Fibroblast of lung (primary cell): ENCODE measurements at regions not wholly inside any gene's neighbourhood (a gene's known extent, or its start where the extent isn't known, plus 50 kb on each side); places are given as distances from the start of the nearest gene placed in this dataset.

ENCODE experiments used
- DNase-seq, 2 donors: peaks; one replicate each; pipeline versions ENCODE4 v3.0.0 to v3.0.0-alpha.2; 2010; ENCODE audit warnings: low read depth in 2 of 2
- H2AFZ ChIP-seq: 2 replicates; pipeline ENCODE4 v1.5.1; 2012; ENCODE audit warnings: low read length, control low read depth, inconsistent platforms
- H3K27ac ChIP-seq: 2 replicates; pipeline ENCODE4 v1.5.1; 2011; ENCODE audit warnings: low read length, control low read depth; ENCODE audit not compliant: insufficient read depth
- H3K27me3 ChIP-seq: 2 replicates; pipeline ENCODE4 v1.5.1; 2011; ENCODE audit warnings: mild to moderate bottlenecking, low read length; ENCODE audit not compliant: control insufficient read depth, insufficient read depth
- H3K36me3 ChIP-seq: 2 replicates; pipeline ENCODE4 v1.5.1; 2011; ENCODE audit warnings: low read length; ENCODE audit not compliant: control insufficient read depth, insufficient read depth
- H3K4me1 ChIP-seq: 2 replicates; pipeline ENCODE4 v1.5.1; 2011; ENCODE audit warnings: low read length; ENCODE audit not compliant: control insufficient read depth, insufficient read depth; ENCODE audit errors: extremely low read depth
- H3K4me2 ChIP-seq: 2 replicates; pipeline ENCODE4 v1.5.1; 2011; ENCODE audit warnings: low read length, control low read depth; ENCODE audit not compliant: insufficient read depth; ENCODE audit errors: extremely low read depth
- H3K4me3 ChIP-seq, 4 experiments: fragments of 200-600 bp in 1 of 4; sonication (generic) in 1 of 4; replicated peaks in 1 of 4; 2 replicates each; pipeline ENCODE4 v1.5.1; 2011 to 2016; ENCODE audit warnings: low read length in 4 of 4, low read depth in 3 of 4, mild to moderate bottlenecking in 3 of 4, control low read depth in 2 of 4, inconsistent platforms in 1 of 4, mixed read lengths in 1 of 4; ENCODE audit not compliant: insufficient read depth in 1 of 4; ENCODE audit errors: control extremely low read depth in 1 of 4
- H3K79me2 ChIP-seq: 2 replicates; pipeline ENCODE4 v1.5.1; 2012; ENCODE audit warnings: mild to moderate bottlenecking, low read length, inconsistent platforms; ENCODE audit not compliant: control insufficient read depth, insufficient read depth
- H3K9ac ChIP-seq: 2 replicates; pipeline ENCODE4 v1.5.1; 2011; ENCODE audit warnings: mild to moderate bottlenecking, low read length, control low read depth; ENCODE audit not compliant: insufficient read depth
- H3K9me3 ChIP-seq: 2 replicates; pipeline ENCODE4 v1.5.1; 2012; ENCODE audit warnings: low read depth, low read length; ENCODE audit not compliant: control insufficient read depth, insufficient read depth
- H4K20me1 ChIP-seq: 2 replicates; pipeline ENCODE4 v1.5.1; 2011; ENCODE audit warnings: low read length; ENCODE audit not compliant: control insufficient read depth, insufficient read depth; ENCODE audit errors: extremely low read depth
- EZH2 ChIP-seq: IDR thresholded peaks from 2 replicates; pipeline ENCODE4 v1.5.1; 2012; ENCODE audit warnings: low read length, control low read depth, mild to moderate bottlenecking; ENCODE audit errors: missing control alignments
- TF ChIP-seq, protein P1 (sequence below), 2 donors: IDR thresholded peaks in 1 of 2; conservative IDR thresholded peaks in 1 of 2; 1 replicate in 1 of 2; 2 replicates in 1 of 2; pipeline ENCODE4 v1.5.1; 2011 to 2012; ENCODE audit warnings: low read length in 2 of 2, control low read depth in 1 of 2, inconsistent platforms in 1 of 2, low read depth in 1 of 2, mild to moderate bottlenecking in 1 of 2

DNA sequence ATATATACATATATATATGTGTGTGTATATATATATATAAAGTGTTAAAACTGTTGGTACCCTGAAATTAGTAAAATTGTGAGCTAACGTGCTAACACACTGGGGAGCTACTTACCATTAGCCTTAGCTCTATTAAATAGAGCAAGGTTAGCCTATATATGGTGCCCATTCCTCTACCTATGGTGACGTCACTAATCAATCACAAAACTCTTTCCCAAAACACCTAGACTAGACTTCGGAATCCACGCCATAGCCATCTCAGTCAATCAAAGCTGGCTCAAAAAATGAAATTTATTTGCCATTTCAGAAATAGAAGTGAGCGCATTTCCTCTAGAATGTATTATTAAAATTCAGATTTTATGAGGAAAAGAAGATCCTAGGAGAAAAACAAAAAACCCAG, 229.0 kb upstream of the TENM3 start:
- no peak for DNase-seq
- H3K4me3 ChIP-seq: no peak overlapping the region
- H3K27me3 ChIP-seq: no peaks in the 10 kb centered on the region
- H2AFZ ChIP-seq: no peak overlapping the region
- no peaks in the 10 kb centered on the region for H3K79me2 ChIP-seq
- no peaks in the 10 kb centered on the region for H3K4me1 ChIP-seq
- no peak overlapping the region for H3K4me2 ChIP-seq
- no peak overlapping the region for H3K27ac ChIP-seq
- TF ChIP-seq EZH2: no peak
- TF ChIP-seq, protein P1, sequence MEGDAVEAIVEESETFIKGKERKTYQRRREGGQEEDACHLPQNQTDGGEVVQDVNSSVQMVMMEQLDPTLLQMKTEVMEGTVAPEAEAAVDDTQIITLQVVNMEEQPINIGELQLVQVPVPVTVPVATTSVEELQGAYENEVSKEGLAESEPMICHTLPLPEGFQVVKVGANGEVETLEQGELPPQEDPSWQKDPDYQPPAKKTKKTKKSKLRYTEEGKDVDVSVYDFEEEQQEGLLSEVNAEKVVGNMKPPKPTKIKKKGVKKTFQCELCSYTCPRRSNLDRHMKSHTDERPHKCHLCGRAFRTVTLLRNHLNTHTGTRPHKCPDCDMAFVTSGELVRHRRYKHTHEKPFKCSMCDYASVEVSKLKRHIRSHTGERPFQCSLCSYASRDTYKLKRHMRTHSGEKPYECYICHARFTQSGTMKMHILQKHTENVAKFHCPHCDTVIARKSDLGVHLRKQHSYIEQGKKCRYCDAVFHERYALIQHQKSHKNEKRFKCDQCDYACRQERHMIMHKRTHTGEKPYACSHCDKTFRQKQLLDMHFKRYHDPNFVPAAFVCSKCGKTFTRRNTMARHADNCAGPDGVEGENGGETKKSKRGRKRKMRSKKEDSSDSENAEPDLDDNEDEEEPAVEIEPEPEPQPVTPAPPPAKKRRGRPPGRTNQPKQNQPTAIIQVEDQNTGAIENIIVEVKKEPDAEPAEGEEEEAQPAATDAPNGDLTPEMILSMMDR (conservative IDR thresholded peaks at IDR 0.05 in 1 of 2, IDR thresholded peaks at IDR 0.05 in 1 of 2; ENCODE audit: low read depth in 1 of 2, low read length in 2 of 2): no peak
- H4K20me1 ChIP-seq: no peaks in the 10 kb centered on the region
- no peak overlapping the region for H3K9ac ChIP-seq
- H3K36me3 ChIP-seq: no peaks in the 10 kb centered on the region
- no peaks in the 10 kb centered on the region for H3K9me3 ChIP-seq

DNA sequence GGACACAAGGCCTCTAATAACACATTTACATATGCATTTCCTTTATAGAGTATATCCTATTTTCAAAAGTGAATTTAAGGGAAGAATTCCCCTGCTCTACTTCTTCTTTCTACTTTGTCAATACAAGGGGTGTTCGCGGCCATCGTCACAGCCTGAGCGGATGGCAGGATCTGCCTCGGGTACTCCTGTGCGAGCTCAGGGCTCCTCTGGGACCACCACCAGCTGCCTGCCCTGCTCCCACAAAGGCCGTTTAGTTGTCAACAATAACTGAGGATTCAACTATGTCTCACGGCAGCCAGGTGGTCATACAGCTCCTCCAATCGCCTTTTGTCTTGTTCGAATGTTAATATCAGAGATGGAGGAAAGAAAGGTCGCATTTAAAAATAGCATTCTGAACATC, 228.2 kb upstream of the TENM3 start:
- DNase-seq: no peak
- Histone ChIP-seq H3K27me3 (no peaks in the 10 kb centered on the region), H3K4me2 (no peak overlapping the region), H3K36me3 (no peaks in the 10 kb centered on the region), H3K4me1 (no peaks in the 10 kb centered on the region), H4K20me1 (no peaks in the 10 kb centered on the region), H3K4me3 (no peak overlapping the region), H3K9ac (no peak overlapping the region), H3K9me3 (no peaks in the 10 kb centered on the region), H2AFZ (no peak overlapping the region), H3K79me2 (no peaks in the 10 kb centered on the region), H3K27ac (no peak overlapping the region)
- TF ChIP-seq, protein P1 (conservative IDR thresholded peaks at IDR 0.05 in 1 of 2, IDR thresholded peaks at IDR 0.05 in 1 of 2; ENCODE audit: low read depth in 1 of 2, low read length in 2 of 2): no peak
- no peak for TF ChIP-seq EZH2

DNA sequence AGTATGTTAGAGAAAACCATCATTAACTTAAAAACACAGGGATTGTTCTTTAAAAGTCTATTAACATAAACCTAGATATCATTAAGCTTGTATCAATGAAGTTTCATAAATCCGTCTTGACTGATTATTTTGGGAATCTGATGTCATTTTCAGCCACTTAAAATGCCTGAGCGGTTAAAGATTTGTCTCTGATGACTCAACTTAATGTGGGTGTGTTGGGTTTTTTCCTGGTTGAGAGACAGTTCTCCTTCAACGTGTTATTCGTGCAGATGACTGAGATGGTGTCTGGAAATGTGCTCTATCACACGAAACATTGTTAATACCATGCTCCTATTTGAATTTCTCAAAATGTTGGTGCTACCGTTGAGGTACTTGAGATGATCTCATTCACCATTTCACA, 227.3 kb upstream of the TENM3 start:
- Histone ChIP-seq H3K9ac (no peak overlapping the region), H3K4me1 (no peaks in the 10 kb centered on the region), H3K9me3 (no peaks in the 10 kb centered on the region), H3K36me3 (no peaks in the 10 kb centered on the region), H3K79me2 (no peaks in the 10 kb centered on the region), H2AFZ (no peak overlapping the region), H3K27me3 (no peaks in the 10 kb centered on the region), H4K20me1 (no peaks in the 10 kb centered on the region), H3K4me2 (no peak overlapping the region), H3K27ac (no peak overlapping the region), H3K4me3 (no peak overlapping the region)
- TF ChIP-seq, protein P1 (conservative IDR thresholded peaks at IDR 0.05 in 1 of 2, IDR thresholded peaks at IDR 0.05 in 1 of 2; ENCODE audit: low read depth in 1 of 2, low read length in 2 of 2): no peak
- no peak for TF ChIP-seq EZH2
- DNase-seq: peak; percentile 7 to 88
